ENCODE measurements at regions not wholly inside any gene's neighbourhood (a gene's known extent, or its start where the extent isn't known, plus 50 kb on each side); places are given as distances from the start of the nearest gene placed in this dataset.

DNA sequence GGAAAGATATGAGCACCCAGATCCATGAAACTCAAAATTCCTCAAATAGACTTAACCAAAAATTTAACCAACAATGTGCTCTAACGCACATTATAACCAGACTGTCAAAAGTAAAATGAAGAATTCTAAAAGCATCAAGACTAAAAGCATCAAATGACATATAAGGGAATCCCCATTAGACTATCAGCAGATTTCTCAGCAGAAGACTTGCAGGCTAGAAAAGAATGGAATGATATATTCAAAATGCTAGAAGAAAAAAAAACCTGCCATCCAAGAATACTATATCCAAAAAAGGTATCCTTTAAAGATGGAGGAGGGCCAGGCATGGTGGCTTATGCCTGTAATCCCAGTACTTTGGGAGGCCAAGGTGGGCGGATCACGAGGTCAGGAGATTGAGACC, 117.5 kb upstream of the UBASH3B start:
- no peak for DNase-seq (ENCODE audit: extremely low read depth in 1 of 11, low read depth in 9 of 11, low spot score in 4 of 11)

DNA sequence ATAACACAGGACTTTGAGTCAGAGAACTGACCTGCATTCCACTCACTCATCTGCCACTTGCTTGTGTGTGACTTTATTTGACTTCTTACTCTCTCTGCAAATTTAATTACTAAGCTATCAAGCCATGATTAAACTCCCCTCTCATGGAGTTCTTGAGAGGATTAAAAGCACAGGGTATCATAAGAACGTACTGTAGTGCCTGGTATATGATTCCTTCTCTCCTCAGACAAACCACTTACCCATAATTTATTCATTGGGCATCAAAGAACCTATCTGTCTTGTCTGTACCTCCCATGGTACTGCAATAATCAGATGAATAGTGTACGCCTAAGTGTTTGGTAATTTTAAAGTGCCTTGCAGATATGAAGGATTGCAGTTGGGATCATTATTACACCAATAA, 130.6 kb upstream of the UBASH3B start:
- DNase-seq (ENCODE audit: extremely low read depth in 1 of 11, low read depth in 9 of 11, low spot score in 4 of 11), result no peak

DNA sequence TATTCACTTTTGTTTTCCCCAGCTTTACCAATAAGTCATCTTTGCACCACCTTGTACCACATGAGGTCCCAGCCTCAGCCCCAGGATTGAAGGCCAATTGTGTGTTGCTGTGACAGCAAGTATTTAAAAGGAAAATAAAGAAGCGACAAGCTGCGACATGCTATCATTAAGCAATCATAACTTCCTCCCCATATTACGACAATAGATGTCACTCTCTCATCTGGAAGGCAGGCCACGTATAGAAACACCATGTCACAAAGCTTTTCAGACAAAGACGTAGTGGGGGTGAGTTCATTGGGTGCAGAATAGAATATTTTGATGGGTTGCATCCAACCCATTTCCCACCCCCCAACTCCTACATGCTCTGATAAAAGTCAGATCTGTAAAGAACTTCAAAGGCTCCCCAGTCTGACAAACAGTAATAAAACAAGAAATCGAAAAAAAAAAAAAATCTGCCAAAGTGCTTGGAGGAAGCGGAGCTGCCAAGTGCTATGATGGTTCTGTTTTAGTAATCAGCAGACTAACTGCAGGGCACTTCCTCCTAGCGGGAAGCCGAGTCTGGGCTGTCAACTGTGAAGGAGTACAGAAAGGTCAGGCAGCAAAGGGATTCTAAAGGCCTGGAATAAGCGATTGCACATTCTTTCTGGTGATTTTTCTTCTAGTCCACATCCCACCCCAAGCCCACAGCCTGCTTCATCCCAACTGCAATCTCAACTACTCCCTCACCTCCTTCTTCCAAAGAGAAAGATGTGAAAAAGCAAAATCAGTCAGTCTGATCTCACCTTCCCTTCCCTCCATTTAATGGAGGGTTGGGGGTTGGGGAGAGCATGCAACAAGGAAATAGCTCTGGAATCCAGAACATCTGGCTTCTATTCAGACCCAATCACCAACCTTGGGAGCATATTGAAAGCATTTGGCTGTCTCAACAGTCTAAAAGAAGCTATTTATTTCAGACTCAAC, 131.4 kb upstream of the UBASH3B start:
- peak in 5 of 11 donors; percentile 4 to 39 (median 23) for DNase-seq (ENCODE audit: extremely low read depth in 1 of 11, low read depth in 9 of 11, low spot score in 4 of 11)

- DNase-seq (ENCODE audit: extremely low read depth in 1 of 11, low read depth in 9 of 11, low spot score in 4 of 11), result no peak
Measured at GRCh38 chr11:122521626-122522025, 133.9 kb upstream of the UBASH3B start.

GRCh38 chr11:122517403-122518379, 137.8 kb upstream of the UBASH3B start:
- no peak for DNase-seq (ENCODE audit: extremely low read depth in 1 of 11, low read depth in 9 of 11, low spot score in 4 of 11)

- DNase-seq (ENCODE audit: extremely low read depth in 1 of 11, low read depth in 9 of 11, low spot score in 4 of 11), result no peak
Measured at GRCh38 chr11:122516686-122517085, 138.8 kb upstream of the UBASH3B start.

DNA sequence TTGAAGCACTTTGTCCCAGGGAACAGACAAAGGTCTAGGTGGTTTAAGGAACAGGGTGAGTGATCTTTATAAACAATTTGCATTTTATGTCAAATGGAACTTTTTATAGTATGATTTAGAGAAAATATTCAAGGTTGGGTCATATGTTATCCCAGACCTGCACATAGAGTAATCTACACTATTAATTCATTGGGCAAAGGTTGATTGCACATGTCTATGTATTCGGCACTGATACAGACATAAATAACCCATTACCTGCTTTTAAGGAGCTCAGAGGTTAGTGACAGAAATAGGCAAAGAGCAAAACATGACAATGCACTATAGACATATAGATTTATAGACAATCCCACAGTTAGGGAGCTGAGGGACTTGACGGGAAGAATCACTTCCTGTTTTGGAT, 141.5 kb upstream of the UBASH3B start:
- no peak for DNase-seq (ENCODE audit: extremely low read depth in 1 of 11, low read depth in 9 of 11, low spot score in 4 of 11)

DNA sequence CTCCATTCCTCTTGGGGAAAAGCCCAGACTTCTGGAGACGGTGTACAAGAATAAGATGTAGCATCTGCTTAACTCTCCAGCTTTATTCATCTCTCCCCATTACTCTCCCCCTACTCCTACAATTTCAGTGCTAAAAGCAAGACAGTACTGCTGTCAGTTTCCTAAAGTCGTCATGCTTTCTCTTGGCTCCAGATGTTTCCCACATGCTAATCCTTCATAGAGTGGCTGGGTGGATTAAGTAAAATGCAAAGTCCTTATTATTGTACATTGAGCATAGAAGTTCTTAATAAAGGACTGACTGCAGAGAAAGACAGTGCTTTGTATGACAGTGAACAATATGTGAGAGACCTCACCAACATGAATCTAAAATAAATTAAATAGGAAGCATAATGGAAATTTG, 142.2 kb upstream of the UBASH3B start:
- DNase-seq (ENCODE audit: extremely low read depth in 1 of 11, low read depth in 9 of 11, low spot score in 4 of 11), result no peak

- DNase-seq (ENCODE audit: extremely low read depth in 1 of 11, low read depth in 9 of 11, low spot score in 4 of 11), result no peak
Measured at GRCh38 chr11:122512688-122513087, 142.8 kb upstream of the UBASH3B start.

- no peak for DNase-seq (ENCODE audit: extremely low read depth in 1 of 11, low read depth in 9 of 11, low spot score in 4 of 11)
Measured at GRCh38 chr11:122509899-122510298, 145.6 kb upstream of the UBASH3B start.

GRCh38 chr11:122509091-122509490, 146.4 kb upstream of the UBASH3B start:
- DNase-seq (ENCODE audit: extremely low read depth in 1 of 11, low read depth in 9 of 11, low spot score in 4 of 11), result no peak

DNA sequence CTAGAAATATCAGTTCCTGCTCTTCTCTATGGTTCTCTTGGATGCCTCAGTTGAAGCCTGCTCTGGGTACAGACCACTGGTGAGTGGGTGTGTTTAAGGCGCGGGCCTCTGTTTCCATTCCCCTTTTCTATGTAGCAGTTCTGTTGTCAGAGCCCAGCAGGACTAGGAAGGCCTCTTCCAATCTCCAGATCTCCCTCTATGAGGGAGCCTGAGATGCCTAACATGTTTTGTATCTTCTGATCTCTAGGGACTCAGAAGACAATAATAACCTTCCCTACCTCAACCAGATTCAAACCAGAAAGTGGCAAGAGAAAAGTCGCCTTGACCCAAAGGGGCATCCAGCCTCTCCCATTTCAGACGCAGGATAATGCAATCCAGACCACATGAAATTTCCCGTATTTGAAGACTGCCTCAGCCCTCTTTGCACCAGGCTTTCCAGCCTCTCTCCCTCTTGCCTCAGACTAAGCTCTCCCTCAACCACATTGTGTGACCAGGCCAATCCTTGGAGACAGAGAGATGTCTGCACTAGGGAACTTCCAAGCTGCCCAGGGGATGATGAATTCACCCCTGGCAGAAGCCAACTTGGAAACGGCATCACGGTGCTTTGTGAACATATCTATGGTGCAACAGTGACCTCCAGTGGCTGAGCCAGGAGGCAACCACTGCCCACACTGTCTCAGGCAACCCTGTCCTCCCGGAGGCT, 150.1 kb upstream of the UBASH3B start:
- peak; percentile 54 to 81 (median 66) for DNase-seq (ENCODE audit: extremely low read depth in 1 of 11, low read depth in 9 of 11, low spot score in 4 of 11)

DNA sequence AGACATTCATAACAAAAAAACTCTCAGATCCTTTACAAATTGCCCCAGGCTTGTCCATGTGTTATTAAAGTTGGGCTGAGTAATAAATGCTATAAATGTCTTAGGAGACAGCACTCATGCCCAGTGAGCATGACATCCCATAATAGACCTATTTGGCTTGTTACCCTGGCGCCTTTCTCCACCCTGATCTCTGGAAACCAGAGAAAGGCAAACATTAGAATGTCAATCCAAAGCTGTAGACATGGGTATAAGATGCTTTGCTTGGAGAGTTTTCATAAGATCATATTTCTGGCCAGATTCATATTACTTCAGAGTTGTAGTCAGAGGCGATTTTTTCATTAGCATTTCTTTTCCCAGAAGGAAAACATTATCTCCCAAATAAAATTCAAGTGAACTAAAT, 161.3 kb upstream of the UBASH3B start:
- no peak for DNase-seq (ENCODE audit: extremely low read depth in 1 of 11, low read depth in 9 of 11, low spot score in 4 of 11)

- peak in 1 of 11 donors; percentile 19 for DNase-seq (ENCODE audit: extremely low read depth in 1 of 11, low read depth in 9 of 11, low spot score in 4 of 11)
Measured at GRCh38 chr11:122491509-122491908, 164.0 kb upstream of the UBASH3B start.

- no peak for DNase-seq (ENCODE audit: extremely low read depth in 1 of 11, low read depth in 9 of 11, low spot score in 4 of 11)
Measured at GRCh38 chr11:122488892-122489706, 166.4 kb upstream of the UBASH3B start.

GRCh38 chr11:122487669-122488068, 167.9 kb upstream of the UBASH3B start:
- DNase-seq (ENCODE audit: extremely low read depth in 1 of 11, low read depth in 9 of 11, low spot score in 4 of 11), result no peak

GRCh38 chr11:122486793-122487495, 168.6 kb upstream of the UBASH3B start:
- no peak for DNase-seq (ENCODE audit: extremely low read depth in 1 of 11, low read depth in 9 of 11, low spot score in 4 of 11)

- no peak for DNase-seq (ENCODE audit: extremely low read depth in 1 of 11, low read depth in 9 of 11, low spot score in 4 of 11)
Measured at GRCh38 chr11:122478986-122479385, 176.5 kb upstream of the UBASH3B start.

Measured in renal cortex interstitium (tissue), 11 donors.